ENCODE measurements at regions not wholly inside any gene's neighbourhood (a gene's known extent, or its start where the extent isn't known, plus 50 kb on each side); places are given as distances from the start of the nearest gene placed in this dataset.

DNA sequence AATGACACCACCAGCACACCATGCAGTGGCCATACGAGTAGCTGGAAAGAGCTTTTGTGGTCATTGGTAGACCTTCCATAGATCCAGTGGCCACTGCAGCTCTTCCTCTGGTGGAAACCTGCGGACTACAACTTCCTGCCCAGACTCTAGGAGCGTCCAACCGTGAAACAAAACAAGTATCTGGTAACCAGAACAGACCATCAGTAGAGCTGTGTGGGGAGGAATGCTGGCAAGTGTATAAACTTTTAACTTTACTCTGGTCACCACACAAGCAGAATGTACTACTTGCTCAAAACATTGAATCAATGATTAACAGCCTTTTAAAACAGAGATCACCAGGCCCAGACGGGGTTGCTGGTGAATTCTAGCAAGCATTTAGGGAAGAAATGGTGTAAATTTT is 154.7 kb upstream of the DGKB start:
- TF ChIP-seq TEAD4 (IDR thresholded peaks at IDR 0.05; ENCODE audit: low read depth, low read length) (no peak), BRCA1 (IDR thresholded peaks at IDR 0.05; ENCODE audit: low read depth, low read length) (no peak), PHF8 (conservative IDR thresholded peaks at IDR 0.05; ENCODE audit: low read depth, low read length) (no peak), JUN (IDR thresholded peaks at IDR 0.05; ENCODE audit: low read depth, low read length) (no peak), FOSL1 (IDR thresholded peaks at IDR 0.05; ENCODE audit: insufficient read depth, low read depth, low read length) (no peak), SIX5 (IDR thresholded peaks at IDR 0.05; ENCODE audit: low read depth, low read length) (no peak), SRF (IDR thresholded peaks at IDR 0.05; ENCODE audit: low read depth, low read length) (no peak), EZH2 (IDR thresholded peaks at IDR 0.05; ENCODE audit: low read depth, low read length, severe bottlenecking) (no peak), ATF3 (IDR thresholded peaks at IDR 0.05; ENCODE audit: insufficient read depth, low read depth, low read length) (no peak), EP300 (IDR thresholded peaks at IDR 0.05; ENCODE audit: borderline replicate concordance in 1 of 2, low read depth in 2 of 2, low read length in 2 of 2) (no peak), CHD1 (IDR thresholded peaks at IDR 0.05; ENCODE audit: low read depth, low read length) (no peak)
- H3K9me3 ChIP-seq (ENCODE audit: insufficient read depth in 2 of 2, low read depth in 1 of 2, low read length in 1 of 2): peaks cover 7 to 10% of the 10 kb centered on the region in 2 experiments; a peak in 3 of 4 replicates
- no peak overlapping the region for H3K14ac ChIP-seq (ENCODE audit: insufficient read length)
- H4K5ac ChIP-seq (ENCODE audit: insufficient read length, low read depth, low read length): no peak overlapping the region
- H3K9ac ChIP-seq (replicated peaks in 1 of 4; ENCODE audit: extremely low read depth in 1 of 4, low read depth in 3 of 4, low read length in 3 of 4): no peak overlapping the region
- H4K20me1 ChIP-seq (replicated peaks in 1 of 2; ENCODE audit: control insufficient read depth in 1 of 2, insufficient read depth in 2 of 2, low read length in 2 of 2): no peaks in the 10 kb centered on the region
- 100% methylated on average over 5 of the region's 5 CpGs; no CpG with 5 or more reads in 1 of the 2 experiments for WGBS, 2 experiments (ENCODE audit: extremely low coverage in 1 of 2, insufficient coverage in 1 of 2, insufficient read length in 1 of 2, insufficient replicate concordance in 2 of 2, low coverage in 1 of 2, low lambda C conversion rate in 2 of 2, missing lambda C conversion rate in 1 of 2)
- no peak for FAIRE-seq
- H2BK120ac ChIP-seq (replicated peaks; ENCODE audit: low read depth, low read length): no peak overlapping the region
- H2BK15ac ChIP-seq (ENCODE audit: low read length): no peak overlapping the region
- H3K23me2 ChIP-seq (ENCODE audit: low read depth, low read length): no peaks in the 10 kb centered on the region
- H2AFZ ChIP-seq (ENCODE audit: low read length): 0 out of 2 replicates have a peak overlapping the region, but pooled peaks have one; percentile 39
- no peak overlapping the region for H3K27ac ChIP-seq (ENCODE audit: low read depth, low read length)
- H3K27me3 ChIP-seq (replicated peaks in 1 of 4; ENCODE audit: control insufficient read depth in 3 of 4, extremely low read depth in 1 of 4, insufficient read depth in 3 of 4, low read length in 3 of 4): no peaks in the 10 kb centered on the region
- H2BK20ac ChIP-seq (ENCODE audit: low read length): no peak overlapping the region
- H2AK5ac ChIP-seq (ENCODE audit: low read depth, low read length): no peak overlapping the region
- DNase-seq (ENCODE audit: low read depth in 1 of 2, low spot score in 2 of 2): no peak
- H2BK5ac ChIP-seq (ENCODE audit: low read depth, low read length): no peak overlapping the region
- ChIA-PET POLR2A (ENCODE audit: partially characterized antibody) (no interaction called here), CTCF (ENCODE audit: partially characterized antibody) (interaction anchor here (0.9 to 1.8 kb wide), 2 partner anchors 14 to 50 kb away, joined by 4 read pairs; no protein-coding TSS in a partner anchor)
- no peak overlapping the region for H3K23ac ChIP-seq (ENCODE audit: insufficient read length)
- no peak overlapping the region for H3K18ac ChIP-seq (ENCODE audit: extremely low read depth, low read length)
- H3K4me1 ChIP-seq (replicated peaks in 1 of 4; ENCODE audit: control insufficient read depth in 3 of 4, insufficient read depth in 4 of 4, low read length in 3 of 4): no peaks in the 10 kb centered on the region
- no peaks in the 10 kb centered on the region for H3K79me2 ChIP-seq (ENCODE audit: control insufficient read depth in 1 of 2, insufficient read depth in 2 of 2, low read length in 2 of 2)
- H4K8ac ChIP-seq (ENCODE audit: extremely low read depth, insufficient read depth, low read length): no peak overlapping the region
- H4K91ac ChIP-seq (replicated peaks; ENCODE audit: insufficient read length, low read length): no peak overlapping the region
- H3K4me3 ChIP-seq (ENCODE audit: extremely low read depth in 1 of 4, insufficient read depth in 2 of 4, low read depth in 3 of 4, low read length in 4 of 4): no peak overlapping the region
- H3K4ac ChIP-seq (replicated peaks; ENCODE audit: insufficient read length, low read depth, low read length): no peak overlapping the region
- no peaks in the 10 kb centered on the region; a peak in 1 of 8 replicates for H3K36me3 ChIP-seq (ENCODE audit: control insufficient read depth in 2 of 4, insufficient read depth in 4 of 4, low read length in 3 of 4)
- H3K79me1 ChIP-seq (ENCODE audit: low read depth, low read length): no peaks in the 10 kb centered on the region
- H3K4me2 ChIP-seq (ENCODE audit: insufficient read depth in 1 of 2, low read depth in 2 of 2, low read length in 2 of 2): no peak overlapping the region
- H3K56ac ChIP-seq (replicated peaks; ENCODE audit: insufficient read length, low read depth, low read length): no peak overlapping the region
- H2BK12ac ChIP-seq (ENCODE audit: low read depth, low read length): no peak overlapping the region
